B cell (primary cell): ENCODE measurements at regions not wholly inside any gene's neighbourhood (a gene's known extent, or its start where the extent isn't known, plus 50 kb on each side); places are given as distances from the start of the nearest gene placed in this dataset.

Source experiments
- EZH2 ChIP-seq: IDR thresholded peaks from 2 replicates; pipeline ENCODE4 v1.6.1; 2012; ENCODE audit warnings: borderline replicate concordance, low read depth, mild to moderate bottlenecking, moderate library complexity, low read length; ENCODE audit not compliant: insufficient read depth, poor library complexity, severe bottlenecking
- TF ChIP-seq, protein P1 (sequence below): fragments of 200-600 bp; IDR thresholded peaks from one replicate; pipeline ENCODE4 v1.8.0; 2022; ENCODE audit warnings: antibody characterized with exemption, mild to moderate bottlenecking

- TF ChIP-seq, protein P1, sequence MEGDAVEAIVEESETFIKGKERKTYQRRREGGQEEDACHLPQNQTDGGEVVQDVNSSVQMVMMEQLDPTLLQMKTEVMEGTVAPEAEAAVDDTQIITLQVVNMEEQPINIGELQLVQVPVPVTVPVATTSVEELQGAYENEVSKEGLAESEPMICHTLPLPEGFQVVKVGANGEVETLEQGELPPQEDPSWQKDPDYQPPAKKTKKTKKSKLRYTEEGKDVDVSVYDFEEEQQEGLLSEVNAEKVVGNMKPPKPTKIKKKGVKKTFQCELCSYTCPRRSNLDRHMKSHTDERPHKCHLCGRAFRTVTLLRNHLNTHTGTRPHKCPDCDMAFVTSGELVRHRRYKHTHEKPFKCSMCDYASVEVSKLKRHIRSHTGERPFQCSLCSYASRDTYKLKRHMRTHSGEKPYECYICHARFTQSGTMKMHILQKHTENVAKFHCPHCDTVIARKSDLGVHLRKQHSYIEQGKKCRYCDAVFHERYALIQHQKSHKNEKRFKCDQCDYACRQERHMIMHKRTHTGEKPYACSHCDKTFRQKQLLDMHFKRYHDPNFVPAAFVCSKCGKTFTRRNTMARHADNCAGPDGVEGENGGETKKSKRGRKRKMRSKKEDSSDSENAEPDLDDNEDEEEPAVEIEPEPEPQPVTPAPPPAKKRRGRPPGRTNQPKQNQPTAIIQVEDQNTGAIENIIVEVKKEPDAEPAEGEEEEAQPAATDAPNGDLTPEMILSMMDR: no peak
- no peak for TF ChIP-seq EZH2
Measured at GRCh38 chr2:23107327-23107941, 277.5 kb upstream of the KLHL29 start.
